NCI-H82 treated with DMSO at 0.1 percent for 48 hours (cell line): ENCODE measurements at regions not wholly inside any gene's neighbourhood (a gene's known extent, or its start where the extent isn't known, plus 50 kb on each side); places are given as distances from the start of the nearest gene placed in this dataset.

Source experiments
- DNase-seq: peaks from one replicate; lab custom pipeline; 2025; ENCODE audit not compliant: unreplicated experiment; lab: John Stamatoyannopoulos, UW

- no peak for DNase-seq
These were observed 281.0 kb upstream of the RUNX1 start for GRCh38 chr21:35329940-35330660.

DNA sequence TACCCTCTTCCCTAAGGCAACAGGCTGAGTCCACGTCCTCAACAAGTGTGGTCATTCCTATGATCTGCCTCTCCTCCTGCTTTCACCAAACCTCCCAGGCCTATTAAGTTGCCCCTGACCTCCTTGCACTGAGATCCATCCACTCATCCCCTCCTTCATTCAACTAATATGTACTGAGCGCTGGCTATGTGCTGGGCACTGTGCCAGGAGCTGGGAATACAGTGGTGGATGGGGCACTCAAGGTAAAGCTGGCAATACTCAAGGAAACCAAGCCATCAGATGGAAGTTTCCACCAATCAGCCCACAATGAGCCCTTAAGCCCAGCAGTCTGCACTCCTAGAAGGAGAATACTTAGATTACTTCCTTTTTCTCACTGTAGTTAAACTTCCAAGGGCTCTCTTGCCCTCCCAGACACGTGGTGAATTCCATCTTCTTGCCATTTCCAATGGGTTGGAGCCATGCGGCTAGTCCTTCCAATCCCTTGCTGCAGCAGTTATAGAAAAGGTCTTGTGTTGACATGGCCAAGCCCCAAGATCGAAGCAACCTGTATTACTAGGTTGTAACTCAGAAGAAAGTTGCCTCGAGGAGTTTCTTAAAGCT is 279.9 kb upstream of the RUNX1 start:
- no peak for DNase-seq

DNA sequence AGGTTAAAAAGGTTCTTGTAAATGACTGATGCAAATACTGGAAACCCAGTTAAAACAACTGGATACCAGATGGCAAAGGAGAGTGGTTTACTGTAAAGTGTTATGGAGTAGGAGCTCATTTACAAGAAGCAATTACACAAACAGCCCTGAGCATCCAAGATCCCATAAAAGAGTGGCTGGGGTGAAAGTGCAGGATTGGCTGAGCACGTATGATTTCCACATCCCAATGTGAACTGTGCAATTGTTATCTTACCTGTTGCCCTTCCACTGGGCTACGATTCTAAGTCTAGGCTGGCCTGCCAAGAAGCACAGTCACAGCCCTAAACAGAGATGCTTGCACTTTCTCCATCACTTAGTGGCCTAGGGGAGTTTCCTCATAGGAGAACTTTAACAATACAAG is 277.6 kb upstream of the RUNX1 start:
- no peak for DNase-seq

DNA sequence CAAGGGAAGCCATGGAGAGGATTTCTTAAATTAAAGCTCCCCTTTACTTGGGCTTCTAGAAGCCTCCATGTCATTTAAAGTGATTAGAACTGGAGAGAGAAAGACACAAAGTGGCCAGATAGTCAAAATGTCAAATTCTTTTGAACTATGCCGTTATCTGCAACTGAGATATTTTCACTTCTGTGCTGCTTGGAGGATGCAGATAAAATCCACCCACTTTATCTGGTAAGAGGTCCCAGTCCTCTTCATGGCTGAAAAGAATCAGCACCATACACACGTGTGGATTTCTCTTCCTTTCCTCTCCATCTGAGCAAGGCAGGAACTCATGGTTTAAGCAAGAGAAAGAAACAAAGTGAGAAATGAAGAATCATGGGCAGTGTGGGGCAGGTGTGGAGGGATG is 276.9 kb upstream of the RUNX1 start:
- DNase-seq, result no peak

GRCh38 chr21:35324372-35325220 is 275.5 kb upstream of the RUNX1 start:
- no peak for DNase-seq

- DNase-seq, result no peak
These were observed 274.8 kb upstream of the RUNX1 start for GRCh38 chr21:35323947-35324346.

GRCh38 chr21:35321322-35322200 is 272.5 kb upstream of the RUNX1 start:
- DNase-seq, result no peak

DNA sequence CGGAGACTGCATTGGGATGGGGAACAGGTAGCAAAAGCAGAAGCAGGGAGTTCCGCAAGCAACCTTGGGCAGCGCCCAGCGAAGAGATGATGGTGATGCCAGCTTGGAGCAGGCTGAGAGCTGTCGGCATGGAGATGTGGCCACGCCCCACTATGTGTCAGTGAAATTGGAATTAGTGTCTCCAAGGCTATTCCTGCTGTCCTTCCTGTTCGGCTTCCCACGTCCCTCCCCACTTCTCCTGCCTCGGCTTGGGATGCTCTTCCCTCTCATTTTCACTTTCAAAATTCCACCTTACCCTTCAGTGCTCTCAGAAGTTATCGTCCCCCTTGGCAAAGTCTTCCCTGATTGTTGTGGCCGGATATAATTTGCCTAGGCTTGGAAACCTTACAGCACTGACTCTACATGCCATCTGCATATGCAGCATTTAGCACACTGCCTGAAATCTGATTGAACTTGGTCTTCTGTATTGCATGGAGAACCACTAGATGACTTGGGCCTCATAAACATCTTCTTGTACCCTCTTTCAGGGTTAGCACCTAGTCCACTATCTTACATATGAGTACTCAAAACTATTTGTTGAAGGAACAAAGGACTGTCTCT is 270.7 kb upstream of the RUNX1 start:
- no peak for DNase-seq

DNA sequence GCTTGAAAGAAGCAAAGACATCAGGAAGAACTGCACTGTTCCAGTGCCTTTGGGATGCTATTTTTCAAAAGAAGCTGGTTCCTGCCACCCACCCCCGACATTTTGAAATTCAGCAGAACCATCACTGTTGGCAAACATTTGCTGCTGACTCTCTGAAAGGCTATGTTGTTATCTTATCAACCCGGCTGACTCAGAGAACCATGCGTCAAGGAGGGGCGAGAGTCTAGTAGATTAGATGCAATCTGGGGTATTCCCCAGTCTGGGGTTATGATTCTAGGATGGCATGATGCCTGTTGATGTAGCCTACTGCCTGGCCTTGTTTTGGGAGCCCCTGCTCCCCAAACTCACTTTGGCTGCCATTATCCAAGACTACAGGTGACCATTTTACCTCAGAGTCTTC is 267.8 kb upstream of the RUNX1 start:
- no peak for DNase-seq

DNA sequence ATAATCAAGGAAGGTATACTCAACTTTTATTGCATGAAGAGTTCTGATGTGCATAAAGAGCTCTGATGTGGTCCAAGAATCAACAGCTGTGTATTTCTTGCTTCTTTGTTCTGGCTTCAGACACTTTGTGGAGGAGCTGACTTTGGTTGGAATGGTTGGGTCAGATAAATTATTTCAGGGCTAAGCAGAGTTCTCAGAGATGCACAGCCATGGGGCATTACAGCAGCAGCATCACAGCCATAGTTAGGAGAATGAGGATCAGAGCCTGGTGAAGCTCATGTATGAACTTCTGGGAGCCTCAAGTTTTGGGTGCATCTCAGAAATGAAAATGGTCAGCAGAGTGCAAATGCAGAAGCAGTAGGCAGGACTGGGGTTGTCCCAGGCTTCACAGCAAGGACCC is 267.4 kb upstream of the RUNX1 start:
- no peak for DNase-seq

DNA sequence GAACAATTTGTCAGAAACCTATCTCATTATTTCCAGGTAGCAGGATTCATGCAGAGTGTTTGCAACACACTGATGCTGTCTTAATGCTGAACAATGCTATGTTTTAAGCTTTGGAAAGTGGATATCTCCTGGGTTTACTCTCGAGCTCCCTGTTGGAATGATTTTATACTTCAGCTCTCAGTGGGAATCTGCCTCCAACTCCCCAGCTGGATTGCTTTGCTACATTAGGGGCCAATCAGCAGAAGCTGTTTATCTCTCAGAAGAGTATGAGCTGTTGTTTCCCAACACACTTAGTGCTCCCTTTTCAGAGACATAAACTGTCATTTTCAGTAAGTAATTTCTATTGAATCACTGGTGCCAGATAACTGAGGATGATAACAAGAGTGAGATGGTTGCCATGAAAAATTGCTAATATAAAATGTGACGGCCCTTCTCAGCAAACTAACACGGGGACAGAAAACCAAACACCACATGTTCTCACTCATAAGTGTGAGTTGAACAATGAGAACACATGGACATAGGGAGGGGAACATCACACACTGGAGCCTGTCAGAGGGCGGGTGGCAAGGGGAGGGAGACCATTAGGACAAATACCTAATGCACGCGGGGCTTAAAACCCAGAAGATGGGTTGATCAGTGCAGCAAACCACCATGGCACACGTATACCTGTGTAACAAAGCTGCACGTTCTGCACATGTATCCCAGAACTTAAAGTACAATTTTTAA is 265.9 kb upstream of the RUNX1 start:
- no peak for DNase-seq

DNA sequence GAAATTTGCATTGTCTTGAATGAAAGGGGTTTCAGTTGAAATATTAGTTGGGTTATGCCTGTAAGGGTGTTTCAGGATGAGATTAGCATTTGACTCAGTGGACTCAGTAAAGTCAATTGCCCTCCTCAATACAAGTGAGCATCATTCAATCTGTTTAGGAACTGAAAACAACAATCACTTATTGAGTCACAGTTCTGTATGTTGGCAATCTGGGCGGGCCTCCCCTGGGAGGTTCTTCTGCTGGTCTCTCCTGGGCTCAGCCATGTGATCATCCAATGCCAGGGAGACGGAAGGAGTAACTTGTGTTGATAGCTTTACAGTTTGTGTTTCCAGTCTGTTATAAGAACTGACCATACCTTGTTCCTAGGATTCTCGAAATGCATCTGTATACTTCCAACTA is 262.9 kb upstream of the RUNX1 start:
- DNase-seq, result no peak

DNA sequence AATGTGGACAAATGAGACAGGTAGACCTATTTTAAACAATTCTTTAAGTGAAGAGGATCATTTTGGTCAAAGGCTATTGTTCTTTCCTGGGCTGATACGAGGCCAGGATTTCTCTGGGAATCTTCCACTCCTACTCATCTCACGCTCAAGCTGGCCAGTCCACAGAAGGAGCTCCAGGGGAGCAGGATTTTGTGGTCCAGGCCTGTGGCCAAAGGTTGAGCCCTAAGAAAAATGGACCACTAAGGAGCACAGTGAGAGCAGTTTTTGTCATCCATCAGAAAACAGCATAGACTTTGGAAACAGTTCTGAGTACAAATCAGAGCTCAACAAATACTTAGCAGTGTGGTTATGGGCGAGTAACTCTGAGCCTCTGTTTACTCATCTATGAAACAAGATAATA is 260.2 kb upstream of the RUNX1 start:
- no peak for DNase-seq

GRCh38 chr21:35303085-35303484 is 254.0 kb upstream of the RUNX1 start:
- DNase-seq, result no peak

DNA sequence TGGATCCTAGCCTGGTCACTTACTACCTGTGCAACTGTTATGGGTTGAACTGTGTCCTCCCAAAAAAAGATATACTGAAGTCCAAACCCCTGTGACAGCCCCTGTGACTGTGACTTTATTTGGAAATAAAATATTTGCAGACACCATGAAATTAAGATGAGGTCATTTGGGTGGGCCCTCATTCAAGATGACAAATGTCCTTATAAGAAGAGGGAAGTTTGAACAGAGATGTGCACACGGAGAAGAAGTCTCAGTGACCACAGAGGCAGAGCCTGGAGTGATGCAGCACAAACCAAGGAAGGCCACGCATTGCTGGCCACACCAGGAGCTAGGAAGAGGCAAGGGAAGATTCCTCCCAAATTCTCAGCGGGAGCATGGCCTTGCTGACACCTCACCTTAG is 249.7 kb upstream of the RUNX1 start:
- no peak for DNase-seq

DNA sequence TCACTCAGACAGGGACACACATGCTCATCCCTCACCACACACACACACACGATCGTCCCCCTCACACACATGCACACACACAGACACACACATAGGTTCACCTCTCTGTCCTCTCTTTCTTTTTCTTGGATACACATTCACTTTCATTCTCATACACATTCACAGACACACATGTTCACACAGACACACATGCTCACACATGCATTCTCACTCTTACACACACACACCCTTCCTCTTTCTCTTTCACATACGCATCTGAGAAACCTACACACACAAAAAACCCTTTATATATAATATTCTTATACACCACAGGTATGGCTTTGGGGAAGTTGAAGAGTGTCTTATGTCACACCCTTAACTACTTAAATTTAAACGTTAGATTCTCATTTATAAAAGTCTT is 248.6 kb upstream of the RUNX1 start:
- no peak for DNase-seq

DNA sequence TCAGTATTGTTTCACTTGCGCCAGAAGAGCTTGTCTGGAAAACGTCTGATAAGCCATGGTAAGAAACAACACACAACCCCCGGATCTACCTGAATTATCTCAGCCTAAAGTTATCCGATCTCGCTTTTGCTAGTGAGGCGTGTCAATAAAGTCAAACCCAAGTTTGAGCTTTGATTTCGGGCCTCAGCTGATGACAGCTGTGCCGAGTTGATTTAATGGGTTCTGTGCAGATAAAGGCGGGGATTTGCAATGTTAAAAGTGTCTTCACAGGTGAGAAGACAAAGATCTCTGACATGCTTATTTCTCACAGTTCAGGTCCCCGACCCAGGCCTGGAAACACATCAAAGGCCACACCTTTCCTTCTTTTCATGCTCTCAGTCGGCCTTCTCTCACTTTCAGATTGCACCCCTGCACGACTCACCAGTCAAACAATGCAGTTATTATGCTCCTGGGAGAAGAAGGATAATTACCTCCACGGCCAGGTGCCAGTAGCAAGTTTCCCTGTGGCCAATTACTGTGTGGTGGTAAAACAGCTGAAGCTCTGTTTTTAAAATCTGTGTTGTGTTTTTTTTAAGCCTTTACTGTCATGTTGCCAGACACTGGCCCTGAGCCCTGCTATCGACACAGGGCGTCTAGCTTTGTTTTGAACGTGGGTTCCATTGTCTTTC is 245.3 kb upstream of the RUNX1 start:
- DNase-seq, result no peak

DNA sequence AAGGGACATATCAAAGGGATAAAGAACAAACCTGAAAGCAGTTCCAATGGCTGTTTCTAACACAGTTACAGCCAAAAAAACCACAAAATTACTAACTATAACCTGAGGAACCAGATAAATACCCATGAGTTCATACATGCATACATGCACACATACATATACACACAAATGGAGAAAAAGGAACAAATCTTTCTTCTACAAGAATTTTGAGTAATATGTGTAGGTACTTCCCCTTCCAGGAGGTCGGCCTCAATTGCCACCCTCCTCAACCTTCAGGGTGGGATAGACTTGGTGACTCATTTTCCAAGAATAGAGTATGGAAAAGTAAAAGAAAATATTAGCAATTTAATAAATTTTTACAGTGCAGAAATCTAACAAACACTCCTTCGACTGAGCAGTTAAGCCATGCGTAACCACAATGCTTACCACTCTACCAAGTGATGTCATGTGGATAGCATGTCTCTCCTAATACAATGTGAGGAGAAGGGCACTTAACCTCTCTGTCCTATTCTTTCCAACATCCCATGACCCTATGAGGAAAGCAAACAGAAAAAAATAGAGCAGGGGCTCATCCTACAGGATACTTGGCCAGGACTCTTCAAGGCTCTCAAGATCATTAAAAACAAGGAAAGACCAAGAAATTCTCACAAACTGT is 243.0 kb upstream of the RUNX1 start:
- DNase-seq, result no peak

DNA sequence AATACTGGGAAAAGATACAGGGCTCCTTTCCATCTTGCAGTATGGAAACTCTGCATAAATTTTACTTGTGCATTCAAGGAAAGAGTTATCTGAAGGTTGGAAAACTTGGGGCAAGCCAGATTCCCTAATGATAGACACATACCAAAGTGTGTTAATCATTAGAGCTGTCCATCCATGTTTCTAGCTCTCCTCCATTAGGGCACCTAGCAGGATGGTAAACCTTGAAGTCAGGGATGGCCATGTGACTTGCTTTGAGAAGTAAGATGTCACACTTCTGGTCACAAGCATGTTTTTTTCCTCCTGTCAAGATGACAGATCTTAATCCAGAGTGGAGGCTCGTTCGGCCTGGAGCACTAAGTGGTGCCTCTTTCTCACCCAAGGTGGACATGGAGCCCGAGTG is 241.9 kb upstream of the RUNX1 start:
- DNase-seq, result no peak
